ENCODE measurements at regions not wholly inside any gene's neighbourhood (a gene's known extent, or its start where the extent isn't known, plus 50 kb on each side); places are given as distances from the start of the nearest gene placed in this dataset.

DNA sequence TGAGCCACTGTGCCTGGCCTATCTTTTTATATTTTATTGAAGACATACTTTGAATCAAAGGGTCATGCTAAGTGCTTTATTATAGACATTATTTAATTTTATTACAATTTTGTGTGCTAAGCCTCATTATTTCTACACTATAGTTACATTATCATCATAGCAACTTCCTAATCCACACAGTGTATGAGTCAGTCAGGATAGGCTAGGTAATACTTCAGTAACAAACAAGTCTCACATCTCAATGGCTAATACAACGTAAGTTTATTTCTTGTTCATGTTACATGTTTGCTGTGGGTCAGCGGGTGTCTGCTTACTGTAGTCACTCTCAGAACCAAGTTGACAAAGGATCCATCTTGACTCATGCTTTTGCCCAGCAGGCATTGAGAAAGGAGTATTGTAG is 292.6 kb upstream of the TGFBR2 start:
- no peak overlapping the region for H3K4me3 ChIP-seq (ENCODE audit: low read depth, poor library complexity, severe bottlenecking)
- DNase-seq (ENCODE audit: low spot score in 2 of 2) = no peak
- TF ChIP-seq, protein P1, sequence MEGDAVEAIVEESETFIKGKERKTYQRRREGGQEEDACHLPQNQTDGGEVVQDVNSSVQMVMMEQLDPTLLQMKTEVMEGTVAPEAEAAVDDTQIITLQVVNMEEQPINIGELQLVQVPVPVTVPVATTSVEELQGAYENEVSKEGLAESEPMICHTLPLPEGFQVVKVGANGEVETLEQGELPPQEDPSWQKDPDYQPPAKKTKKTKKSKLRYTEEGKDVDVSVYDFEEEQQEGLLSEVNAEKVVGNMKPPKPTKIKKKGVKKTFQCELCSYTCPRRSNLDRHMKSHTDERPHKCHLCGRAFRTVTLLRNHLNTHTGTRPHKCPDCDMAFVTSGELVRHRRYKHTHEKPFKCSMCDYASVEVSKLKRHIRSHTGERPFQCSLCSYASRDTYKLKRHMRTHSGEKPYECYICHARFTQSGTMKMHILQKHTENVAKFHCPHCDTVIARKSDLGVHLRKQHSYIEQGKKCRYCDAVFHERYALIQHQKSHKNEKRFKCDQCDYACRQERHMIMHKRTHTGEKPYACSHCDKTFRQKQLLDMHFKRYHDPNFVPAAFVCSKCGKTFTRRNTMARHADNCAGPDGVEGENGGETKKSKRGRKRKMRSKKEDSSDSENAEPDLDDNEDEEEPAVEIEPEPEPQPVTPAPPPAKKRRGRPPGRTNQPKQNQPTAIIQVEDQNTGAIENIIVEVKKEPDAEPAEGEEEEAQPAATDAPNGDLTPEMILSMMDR (IDR thresholded peaks at IDR 0.05) = no peak
- intact Hi-C loops (cut with DNase I; ENCODE audit: low total_unique reads) = no loop called here
- WGBS, 2 donors = 94 to 95% methylated on average over 2 of the region's 2 CpGs

DNA sequence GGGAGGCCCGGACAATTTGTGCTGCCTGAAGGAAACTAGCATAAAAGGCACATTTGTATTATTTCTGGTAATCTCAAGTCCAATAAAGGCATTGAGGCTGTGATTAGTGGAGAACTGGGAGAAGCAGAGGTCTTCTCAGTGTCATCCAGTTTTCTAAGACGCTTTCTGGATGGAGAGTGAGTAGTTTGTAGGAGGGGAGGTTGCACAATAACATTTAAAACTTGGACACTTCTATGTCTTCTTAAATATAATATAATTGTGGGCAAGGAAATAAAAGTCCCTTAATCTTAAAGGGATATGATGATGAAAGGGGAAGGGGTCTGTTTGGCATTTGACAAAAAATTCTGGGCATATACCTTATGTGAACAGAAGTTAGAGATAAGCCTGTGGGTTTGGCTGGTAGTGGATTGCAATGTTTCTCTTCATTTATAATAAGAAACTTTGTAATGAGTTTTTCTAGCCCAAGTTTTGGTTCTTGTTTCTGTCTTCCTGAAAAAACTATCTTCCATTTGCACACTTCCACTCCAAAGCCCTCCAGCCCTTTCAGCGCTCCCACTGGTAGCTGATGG is 291.6 kb upstream of the TGFBR2 start:
- TF ChIP-seq POLR2A (IDR thresholded peaks at IDR 0.05) = no peak
- TF ChIP-seq, protein P1 (IDR thresholded peaks at IDR 0.05) = no peak
- intact Hi-C loops (cut with DNase I; ENCODE audit: low total_unique reads) = no loop called here
- 74 to 78% methylated on average over 3 of the region's 3 CpGs for WGBS, 2 donors
- no peak overlapping the region for H3K4me3 ChIP-seq (ENCODE audit: low read depth, poor library complexity, severe bottlenecking)
- no peak for DNase-seq (ENCODE audit: low spot score in 2 of 2)

DNA sequence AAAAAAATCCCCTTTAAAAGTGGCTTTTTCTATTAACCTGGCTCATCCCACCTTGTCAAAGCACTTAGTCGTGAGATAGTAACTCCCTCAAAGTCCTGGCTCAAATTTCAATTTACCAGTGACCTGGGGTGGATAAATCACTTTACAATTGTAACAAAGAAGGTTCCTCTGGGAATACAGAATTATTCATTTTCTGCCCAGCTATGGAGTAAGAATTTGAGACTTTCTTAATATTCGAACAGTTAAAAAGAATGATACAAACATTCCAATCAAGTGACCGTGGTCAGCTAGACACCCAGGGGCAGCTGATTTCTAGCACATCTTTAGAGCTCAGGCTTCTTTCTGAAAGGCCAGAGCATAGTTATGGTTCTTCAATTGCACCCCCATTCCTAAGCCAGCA is 291.0 kb upstream of the TGFBR2 start:
- intact Hi-C loops (cut with DNase I; ENCODE audit: low total_unique reads) = no loop called here
- 68% methylated on average over 3 of the region's 3 CpGs for WGBS, 2 donors
- no peak overlapping the region for H3K4me3 ChIP-seq (ENCODE audit: low read depth, poor library complexity, severe bottlenecking)
- DNase-seq (ENCODE audit: low spot score in 2 of 2) = no peak
- TF ChIP-seq, protein P1 (IDR thresholded peaks at IDR 0.05) = no peak

GRCh38 chr3:30317561-30317960 is 288.8 kb upstream of the TGFBR2 start:
- no peak for DNase-seq (ENCODE audit: low spot score in 2 of 2)
- 94% methylated on average over 3 of the region's 3 CpGs for whole genome bisulfite sequencing, 2 donors
- intact Hi-C loops (cut with DNase I; ENCODE audit: low total_unique reads) = no loop called here
- no peak overlapping the region for H3K4me3 ChIP-seq (ENCODE audit: low read depth, poor library complexity, severe bottlenecking)
- TF ChIP-seq POLR2A (IDR thresholded peaks at IDR 0.05) = no peak
- TF ChIP-seq, protein P1 (IDR thresholded peaks at IDR 0.05) = no peak

- no peak overlapping the region for H3K4me3 ChIP-seq (ENCODE audit: low read depth, poor library complexity, severe bottlenecking)
- no peak for DNase-seq (ENCODE audit: low spot score in 2 of 2)
- intact Hi-C loops (cut with DNase I; ENCODE audit: low total_unique reads) = no loop called here
- TF ChIP-seq, protein P1 (IDR thresholded peaks at IDR 0.05) = no peak
- TF ChIP-seq POLR2A (IDR thresholded peaks at IDR 0.05) = no peak
- WGBS, 2 donors = 97 to 98% methylated on average over 3 of the region's 3 CpGs
Observed at GRCh38 chr3:30318110-30318509, 288.3 kb upstream of the TGFBR2 start.

DNA sequence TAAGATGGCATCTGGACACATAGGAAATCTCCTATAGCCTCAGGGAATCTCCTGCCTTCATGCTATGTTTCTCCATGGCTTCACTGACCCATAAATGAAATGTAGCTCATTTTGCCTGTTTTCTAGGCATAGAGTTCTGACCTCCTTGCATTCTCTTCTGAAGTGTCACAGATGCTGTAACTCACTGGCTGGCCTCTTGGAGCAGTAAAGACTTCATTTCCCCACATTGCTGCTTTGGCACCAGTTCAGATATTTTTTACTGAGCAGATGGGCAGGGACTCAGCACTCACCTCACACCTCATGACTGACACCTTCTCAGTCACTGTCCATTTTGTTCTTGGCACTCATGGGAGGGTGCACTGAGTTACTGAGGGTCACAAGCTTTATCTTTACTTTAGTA is 286.7 kb upstream of the TGFBR2 start:
- peak in 1 of 2 donors; percentile 28 for DNase-seq (ENCODE audit: low spot score in 2 of 2)
- intact Hi-C loops (cut with DNase I; ENCODE audit: low total_unique reads) = no loop called here
- no peak overlapping the region for H3K4me3 ChIP-seq (ENCODE audit: low read depth, poor library complexity, severe bottlenecking)
- TF ChIP-seq, protein P1 (IDR thresholded peaks at IDR 0.05) = peak in 1 of 3 donors; percentile 33
- no peak for TF ChIP-seq POLR2A (IDR thresholded peaks at IDR 0.05)
